Smooth muscle cell (in vitro differentiated cells): ENCODE measurements at regions not wholly inside any gene's neighbourhood (a gene's known extent, or its start where the extent isn't known, plus 50 kb on each side); places are given as distances from the start of the nearest gene placed in this dataset.

Experiments used
- DNase-seq: peaks from one replicate; lab custom pipeline; 2025; ENCODE audit not compliant: unreplicated experiment; lab: John Stamatoyannopoulos, UW
- H2AFZ ChIP-seq: fragments of 200-600 bp; sonication (generic); 2 replicates; pipeline ENCODE4 v1.6.0; 2016; ENCODE audit warnings: antibody characterized with exemption, low read depth, mild to moderate bottlenecking
- H3F3A ChIP-seq: fragments of 200-600 bp; sonication (generic); 2 replicates; pipeline ENCODE4 v1.6.0; 2017; ENCODE audit warnings: antibody characterized with exemption, low read depth
- H3K27ac ChIP-seq: fragments of 200-600 bp; sonication (generic); 2 replicates; pipeline ENCODE4 v1.5.1; 2016; ENCODE audit warnings: low read depth, mild to moderate bottlenecking
- H3K27me3 ChIP-seq: fragments of 200-600 bp; sonication (generic); 2 replicates; pipeline ENCODE4 v1.6.1; 2016; ENCODE audit warnings: low read depth, mild to moderate bottlenecking
- H3K36me3 ChIP-seq: fragments of 200-600 bp; sonication (generic); 2 replicates; pipeline ENCODE4 v1.5.1; 2016; ENCODE audit warnings: low read depth
- H3K4me1 ChIP-seq: fragments of 200-600 bp; sonication (generic); 2 replicates; pipeline ENCODE4 v1.5.1; 2016; ENCODE audit warnings: low read depth
- H3K4me2 ChIP-seq: fragments of 200-600 bp; sonication (generic); 2 replicates; pipeline ENCODE4 v1.6.0; 2016; ENCODE audit warnings: mild to moderate bottlenecking
- H3K4me3 ChIP-seq: fragments of 200-600 bp; sonication (generic); 2 replicates; pipeline ENCODE4 v1.5.1; 2016; ENCODE audit warnings: mild to moderate bottlenecking
- H3K79me2 ChIP-seq: fragments of 200-600 bp; sonication (generic); 2 replicates; pipeline ENCODE4 v1.6.0; 2016; ENCODE audit warnings: low read depth, mild to moderate bottlenecking
- H3K9ac ChIP-seq: fragments of 200-600 bp; sonication (generic); 2 replicates; pipeline ENCODE4 v1.6.0; 2016; ENCODE audit warnings: low read depth
- H3K9me3 ChIP-seq: fragments of 200-600 bp; sonication (generic); replicated peaks from 2 replicates; pipeline ENCODE4 v1.5.1; 2016; ENCODE audit warnings: low read depth
- H4K20me1 ChIP-seq: fragments of 200-600 bp; sonication (generic); 2 replicates; pipeline ENCODE4 v1.6.0; 2016; ENCODE audit warnings: low read depth
- CTCF ChIP-seq: fragments of 200-600 bp; sonication (generic); IDR thresholded peaks from 2 replicates; pipeline ENCODE4 v1.5.1; 2017; ENCODE audit warnings: borderline replicate concordance, mild to moderate bottlenecking, antibody characterized with exemption; ENCODE audit not compliant: insufficient read depth, poor library complexity, severe bottlenecking
- WGBS: methylation state at CpG from one replicate; pipeline ENCODE4 v1.1.7; 2016; ENCODE audit warnings: low lambda C conversion rate; 5-methylcytosine and 5-hydroxymethylcytosine counted together

- no peak for TF ChIP-seq CTCF
- Histone ChIP-seq H3K27me3 (no peaks in the 10 kb centered on the region), H3K79me2 (no peaks in the 10 kb centered on the region), H2AFZ (no peak overlapping the region), H3F3A (peaks cover 9% of the 10 kb centered on the region), H4K20me1 (no peaks in the 10 kb centered on the region), H3K9me3 (no peaks in the 10 kb centered on the region), H3K4me1 (no peaks in the 10 kb centered on the region), H3K9ac (no peak overlapping the region), H3K27ac (no peak overlapping the region), H3K4me3 (no peak overlapping the region), H3K4me2 (no peak overlapping the region), H3K36me3 (no peaks in the 10 kb centered on the region)
- DNase-seq = no peak
- 94% methylated on average over 5 of the region's 5 CpGs for WGBS
Observed at GRCh38 chr14:34270361-34270760, 191.7 kb downstream of the SPTSSA start.

- DNase-seq = no peak
- Histone ChIP-seq H3K27me3 (no peaks in the 10 kb centered on the region), H4K20me1 (no peaks in the 10 kb centered on the region), H3K9me3 (no peaks in the 10 kb centered on the region), H3F3A (no peaks in the 10 kb centered on the region), H3K4me2 (no peak overlapping the region), H3K4me3 (no peak overlapping the region), H3K36me3 (no peaks in the 10 kb centered on the region), H3K27ac (no peak overlapping the region), H3K4me1 (no peaks in the 10 kb centered on the region), H3K9ac (no peak overlapping the region), H3K79me2 (no peaks in the 10 kb centered on the region), H2AFZ (no peak overlapping the region)
- TF ChIP-seq CTCF = no peak
- 87% methylated on average over 4 of the region's 4 CpGs for WGBS
Observed at GRCh38 chr14:34266344-34266743, 195.7 kb downstream of the SPTSSA start.

DNA sequence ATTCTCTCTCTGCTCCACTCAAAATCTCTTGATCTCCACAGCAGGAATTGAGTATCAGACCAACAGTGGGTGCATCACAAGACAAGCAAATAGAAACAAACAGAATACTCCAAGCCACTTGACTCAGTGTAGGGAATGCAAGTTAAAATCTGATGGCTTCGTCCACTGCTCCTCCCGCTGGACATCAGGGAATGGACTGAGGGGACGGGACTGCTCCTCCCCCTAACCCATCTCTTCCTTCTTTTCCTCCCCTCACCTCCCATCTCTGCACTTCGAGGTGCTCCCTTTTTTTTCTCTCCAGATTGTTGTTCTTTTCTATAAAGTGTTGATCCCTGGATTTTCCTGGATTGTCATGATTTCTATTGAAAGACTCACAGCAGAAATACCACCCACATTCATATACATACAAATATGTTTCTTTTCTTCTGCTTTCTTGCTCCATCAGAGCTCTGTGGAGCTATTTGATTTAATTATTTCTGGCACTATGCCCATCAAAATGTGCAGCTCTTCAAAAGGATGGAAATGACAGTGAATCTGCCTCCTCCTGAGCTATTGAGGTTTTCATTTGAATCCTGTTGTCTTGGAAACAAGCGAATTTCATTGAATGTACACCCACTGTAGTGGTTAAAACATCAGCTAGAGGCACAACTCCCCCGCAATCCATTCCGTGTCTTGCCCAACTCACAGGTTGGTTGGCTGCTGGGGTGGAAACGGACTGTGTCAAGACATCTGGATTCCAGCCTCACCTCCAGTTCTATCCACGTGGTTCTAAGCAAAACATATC is 199.7 kb downstream of the SPTSSA start:
- H3K9me3 ChIP-seq = no peaks in the 10 kb centered on the region
- no peaks in the 10 kb centered on the region for H3K79me2 ChIP-seq
- no peaks in the 10 kb centered on the region for H3K4me1 ChIP-seq
- no peaks in the 10 kb centered on the region for H3K27me3 ChIP-seq
- H3K9ac ChIP-seq = no peak overlapping the region
- no peaks in the 10 kb centered on the region for H4K20me1 ChIP-seq
- no peak for DNase-seq
- H3K4me2 ChIP-seq = no peak overlapping the region
- WGBS = 86% methylated on average over 9 of the region's 9 CpGs
- H3K27ac ChIP-seq = no peak overlapping the region
- no peaks in the 10 kb centered on the region for H3F3A ChIP-seq
- no peak overlapping the region for H2AFZ ChIP-seq
- H3K4me3 ChIP-seq = no peak overlapping the region
- H3K36me3 ChIP-seq = no peaks in the 10 kb centered on the region
- no peak for TF ChIP-seq CTCF

DNA sequence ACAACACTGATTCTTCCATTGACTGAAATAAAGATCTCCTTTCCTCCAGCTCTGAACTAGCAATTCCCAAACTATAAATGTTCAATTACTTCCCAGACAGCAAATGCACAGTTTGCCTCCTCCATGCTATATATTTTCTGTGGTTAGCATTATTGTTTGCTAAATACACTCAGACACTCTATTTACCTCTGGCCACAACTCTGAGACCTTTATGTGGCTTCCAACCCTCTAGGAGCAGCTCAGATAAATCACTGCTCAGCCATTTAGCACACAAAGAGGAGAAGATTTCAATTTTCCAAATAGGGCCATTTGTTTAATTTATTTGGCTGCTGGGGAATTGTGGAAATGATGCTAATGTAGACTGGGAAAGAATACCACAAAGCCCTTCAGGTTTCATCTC is 202.0 kb downstream of the SPTSSA start:
- Histone ChIP-seq H2AFZ (no peak overlapping the region), H3K79me2 (no peaks in the 10 kb centered on the region), H3K4me3 (no peak overlapping the region), H3F3A (no peaks in the 10 kb centered on the region), H3K4me2 (no peak overlapping the region), H3K36me3 (no peaks in the 10 kb centered on the region), H3K4me1 (no peaks in the 10 kb centered on the region), H3K27me3 (no peaks in the 10 kb centered on the region), H3K9me3 (no peaks in the 10 kb centered on the region), H4K20me1 (no peaks in the 10 kb centered on the region), H3K27ac (no peak overlapping the region), H3K9ac (peak overlapping the region; percentile 0)
- no peak for TF ChIP-seq CTCF
- DNase-seq = no peak
